SK-N-MC (cell line): ENCODE measurements at regions not wholly inside any gene's neighbourhood (a gene's known extent, or its start where the extent isn't known, plus 50 kb on each side); places are given as distances from the start of the nearest gene placed in this dataset.

ENCODE experiments used
- DNase-seq: peaks from one replicate; pipeline ENCODE4 v3.0.0-alpha.2; 2011; ENCODE audit warnings: low read depth, low spot score
- H3K27ac ChIP-seq: fragments of 200-600 bp; sonication (generic); 2 replicates; pipeline ENCODE4 v1.5.1; 2016; ENCODE audit warnings: mixed run types
- H3K36me3 ChIP-seq: fragments of 200-600 bp; sonication (generic); 2 replicates; pipeline ENCODE4 v1.6.1; 2017; ENCODE audit warnings: antibody characterized with exemption, low read length, mixed read lengths; ENCODE audit not compliant: insufficient read depth
- H3K4me3 ChIP-seq: fragments of 200-600 bp; sonication (generic); 2 replicates; pipeline ENCODE4 v1.5.1; 2016
- H3K9ac ChIP-seq: fragments of 200-600 bp; sonication (generic); 2 replicates; pipeline ENCODE4 v1.8.0; 2017; ENCODE audit warnings: mixed run types, mixed read lengths; ENCODE audit not compliant: insufficient read length
- H3K9me3 ChIP-seq: fragments of 200-600 bp; sonication (generic); 2 replicates; pipeline ENCODE4 v1.6.1; 2017; ENCODE audit warnings: low read depth, mild to moderate bottlenecking, antibody characterized with exemption, low read length, moderate library complexity, mixed read lengths
- EZH2 ChIP-seq: fragments of 200-600 bp; sonication (generic); IDR thresholded peaks from one replicate; pipeline ENCODE4 v1.6.1; 2017; ENCODE audit warnings: antibody characterized with exemption
- FOXP2 ChIP-seq: optimal IDR thresholded peaks from 2 replicates; pipeline ENCODE3; 2011; ENCODE audit warnings: mild to moderate bottlenecking, moderate library complexity; ENCODE audit not compliant: insufficient read depth; ENCODE audit errors: extremely low read length, control extremely low read depth
- POLR2AphosphoS5 ChIP-seq: IDR thresholded peaks from 2 replicates; pipeline ENCODE4 v1.6.1; 2012; ENCODE audit warnings: mild to moderate bottlenecking, low read depth, low read length, borderline replicate concordance

DNA sequence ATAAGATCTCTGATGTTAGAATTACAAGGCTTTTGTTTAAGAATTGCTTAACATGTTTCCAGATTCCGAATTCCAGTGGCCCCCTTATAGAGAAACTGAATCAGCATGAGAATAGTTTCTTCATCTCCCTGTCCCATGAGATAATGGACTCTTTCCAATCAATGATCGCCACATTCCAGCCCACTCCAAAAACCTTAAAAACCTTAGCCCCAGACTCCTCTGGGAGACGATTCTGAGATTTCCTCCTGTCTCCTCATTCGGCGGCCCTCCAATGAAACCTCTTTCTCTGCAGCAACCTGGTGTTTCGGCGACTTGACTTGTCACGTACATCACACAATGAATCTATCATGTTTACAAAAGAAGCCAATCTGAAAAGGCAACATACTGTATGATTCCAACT is 197.1 kb upstream of the PSMD7 start:
- Histone ChIP-seq H3K9ac (no peak overlapping the region), H3K27ac (no peak overlapping the region), H3K9me3 (no peaks in the 10 kb centered on the region), H3K4me3 (no peak overlapping the region), H3K36me3 (no peaks in the 10 kb centered on the region)
- DNase-seq: no peak
- TF ChIP-seq EZH2: no peak
- TF ChIP-seq POLR2AphosphoS5: no peak
- no peak for TF ChIP-seq FOXP2

DNA sequence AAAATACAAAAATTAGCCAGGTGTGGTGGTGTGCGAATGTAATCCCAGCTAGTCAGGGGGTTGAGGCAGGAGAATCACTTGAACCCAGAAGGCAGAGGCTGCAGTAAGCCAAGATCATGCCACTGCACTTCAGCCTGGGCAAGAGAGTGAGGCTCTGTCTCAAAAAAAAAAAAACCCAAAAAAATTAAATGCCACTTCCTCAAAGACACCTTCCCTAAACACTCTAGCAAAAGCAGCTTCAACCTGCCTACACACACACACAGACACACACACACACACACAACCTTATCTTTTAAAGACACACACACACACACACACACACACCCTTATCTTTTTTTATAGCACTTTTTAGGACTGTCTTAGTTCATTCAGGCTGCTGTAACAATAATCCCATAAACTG is 201.7 kb upstream of the PSMD7 start:
- Histone ChIP-seq H3K27ac (no peak overlapping the region), H3K9ac (no peak overlapping the region), H3K36me3 (no peaks in the 10 kb centered on the region), H3K4me3 (no peak overlapping the region), H3K9me3 (no peaks in the 10 kb centered on the region)
- TF ChIP-seq POLR2AphosphoS5: no peak
- no peak for TF ChIP-seq FOXP2
- no peak for TF ChIP-seq EZH2
- DNase-seq: no peak

GRCh38 chr16:74094514-74094913 is 202.1 kb upstream of the PSMD7 start:
- Histone ChIP-seq H3K9me3 (no peaks in the 10 kb centered on the region), H3K27ac (no peak overlapping the region), H3K36me3 (no peaks in the 10 kb centered on the region), H3K9ac (no peak overlapping the region), H3K4me3 (no peak overlapping the region)
- no peak for DNase-seq
- no peak for TF ChIP-seq POLR2AphosphoS5
- no peak for TF ChIP-seq EZH2
- TF ChIP-seq FOXP2: no peak

DNA sequence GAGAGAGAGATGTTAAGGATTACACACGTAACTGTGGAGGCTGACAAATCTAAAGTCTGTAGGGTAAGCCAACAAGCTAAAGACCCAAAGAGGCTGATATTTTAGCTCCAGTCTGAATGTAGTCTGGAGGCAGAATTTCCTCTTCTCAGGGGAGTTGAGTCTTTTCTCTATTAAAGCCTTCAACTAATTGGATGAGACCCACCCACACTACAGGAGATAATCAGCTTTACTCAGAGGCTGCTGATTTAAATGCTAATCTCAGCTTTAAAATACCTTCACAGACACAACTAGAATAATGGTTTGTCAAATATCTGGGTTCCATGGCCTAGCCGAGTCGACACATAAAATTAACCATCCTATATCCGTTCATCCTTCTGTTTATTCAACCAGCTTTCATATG is 204.3 kb upstream of the PSMD7 start:
- H3K9ac ChIP-seq: no peak overlapping the region
- no peak overlapping the region for H3K27ac ChIP-seq
- H3K9me3 ChIP-seq: no peaks in the 10 kb centered on the region
- H3K4me3 ChIP-seq: no peak overlapping the region
- TF ChIP-seq EZH2 (no peak), POLR2AphosphoS5 (no peak), FOXP2 (no peak)
- no peaks in the 10 kb centered on the region for H3K36me3 ChIP-seq
- no peak for DNase-seq

- TF ChIP-seq POLR2AphosphoS5 (no peak), EZH2 (no peak), FOXP2 (no peak)
- no peak for DNase-seq
- Histone ChIP-seq H3K9ac (no peak overlapping the region), H3K9me3 (no peaks in the 10 kb centered on the region), H3K36me3 (no peaks in the 10 kb centered on the region), H3K27ac (no peak overlapping the region), H3K4me3 (no peak overlapping the region)
Measured at GRCh38 chr16:74090871-74091270, 205.7 kb upstream of the PSMD7 start.

DNA sequence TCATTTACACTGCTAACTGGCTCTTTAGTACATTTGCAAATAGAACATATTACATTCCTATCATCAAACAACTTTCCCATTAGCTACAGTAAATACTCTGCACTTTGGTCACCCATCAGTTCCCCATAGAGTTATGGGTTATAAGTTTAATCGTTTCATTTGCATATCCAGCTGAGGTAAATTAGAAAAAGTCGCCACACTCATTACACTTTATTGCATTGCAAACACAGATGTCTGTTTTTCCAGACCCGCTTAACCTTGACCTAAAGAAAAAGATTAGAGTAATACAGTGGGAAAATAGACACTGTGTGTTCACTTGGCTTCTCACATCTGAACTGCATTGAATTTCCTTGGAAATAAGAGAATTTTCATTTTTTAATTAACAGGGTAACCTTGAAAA is 213.1 kb upstream of the PSMD7 start:
- no peak overlapping the region for H3K9ac ChIP-seq
- TF ChIP-seq EZH2 (no peak), FOXP2 (no peak), POLR2AphosphoS5 (no peak)
- H3K4me3 ChIP-seq: no peak overlapping the region
- H3K9me3 ChIP-seq: no peaks in the 10 kb centered on the region
- H3K27ac ChIP-seq: no peak overlapping the region
- no peaks in the 10 kb centered on the region for H3K36me3 ChIP-seq
- DNase-seq: no peak

DNA sequence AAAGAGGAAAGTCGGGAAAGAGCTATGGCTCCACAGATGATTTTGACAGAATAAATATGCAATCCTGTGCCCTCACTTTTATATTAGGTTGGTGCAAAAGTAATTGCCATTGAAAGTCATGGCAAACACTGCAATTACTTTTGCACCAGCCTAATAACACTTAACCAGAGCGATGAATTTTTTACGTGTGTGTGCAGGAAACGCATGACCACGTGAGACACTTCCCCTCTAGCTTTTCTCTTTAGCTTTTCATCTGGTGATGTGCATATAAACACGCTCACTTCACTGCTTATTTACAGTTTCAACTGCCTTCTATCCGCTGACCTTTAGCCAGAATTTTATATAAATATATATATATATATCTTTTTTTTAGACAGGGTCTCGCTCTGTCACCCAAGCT is 216.3 kb upstream of the PSMD7 start:
- Histone ChIP-seq H3K4me3 (no peak overlapping the region), H3K27ac (no peak overlapping the region), H3K9me3 (no peaks in the 10 kb centered on the region), H3K9ac (no peak overlapping the region), H3K36me3 (no peaks in the 10 kb centered on the region)
- no peak for TF ChIP-seq EZH2
- no peak for TF ChIP-seq POLR2AphosphoS5
- TF ChIP-seq FOXP2: no peak
- no peak for DNase-seq

- Histone ChIP-seq H3K9ac (no peak overlapping the region), H3K9me3 (no peaks in the 10 kb centered on the region), H3K36me3 (no peaks in the 10 kb centered on the region), H3K27ac (no peak overlapping the region; the same call in 1 of the 2 replicates), H3K4me3 (peak overlapping the region; percentile 36; the same call in 1 of the 2 replicates)
- peak; percentile 80 for DNase-seq
- TF ChIP-seq EZH2 (no peak), FOXP2 (peak; percentile 15), POLR2AphosphoS5 (peak; percentile 21; the same call in 1 of the 2 replicates)
Measured at GRCh38 chr16:74079232-74079586, 217.4 kb upstream of the PSMD7 start.

DNA sequence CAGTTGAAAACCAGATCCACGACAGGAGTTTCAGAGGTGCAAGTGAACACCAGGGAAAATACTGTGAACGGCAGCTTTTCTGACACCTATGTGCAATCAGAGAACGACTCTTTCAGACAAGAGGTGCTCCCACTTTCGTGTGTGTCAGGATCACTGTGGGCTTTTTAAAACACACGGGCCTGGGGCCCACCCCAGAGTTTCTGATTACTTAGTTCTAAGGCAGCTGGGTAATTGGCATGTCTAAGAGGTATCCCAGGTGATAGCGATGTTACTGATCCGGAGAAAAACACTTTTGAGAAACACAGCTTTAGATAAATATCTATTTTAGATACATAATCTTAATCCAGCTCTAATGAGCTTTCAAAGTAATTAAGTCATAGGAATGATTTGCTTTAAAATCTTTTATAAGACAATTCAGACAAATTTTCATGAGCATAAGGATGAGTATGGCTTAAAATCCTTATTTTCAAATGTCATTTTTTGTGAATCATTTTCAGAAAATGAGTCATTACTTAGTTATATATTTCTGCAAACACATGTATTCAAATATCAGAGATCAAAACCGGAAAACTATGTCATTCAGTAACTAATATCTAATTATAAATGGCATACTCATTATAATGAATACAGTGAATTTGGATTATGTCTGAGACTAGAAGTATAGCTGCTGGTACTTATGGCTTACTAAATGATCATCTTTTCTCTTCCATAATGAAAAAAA is 217.9 kb upstream of the PSMD7 start:
- Histone ChIP-seq H3K36me3 (no peaks in the 10 kb centered on the region), H3K27ac (peak overlapping the region; percentile 31; the same call in 1 of the 2 replicates), H3K9me3 (no peaks in the 10 kb centered on the region), H3K9ac (no peak overlapping the region), H3K4me3 (peak overlapping the region; percentile 36; the same call in 1 of the 2 replicates)
- DNase-seq: no peak
- TF ChIP-seq FOXP2: no peak
- TF ChIP-seq EZH2: no peak
- no peak for TF ChIP-seq POLR2AphosphoS5
